ENCODE measurements at regions not wholly inside any gene's neighbourhood (a gene's known extent, or its start where the extent isn't known, plus 50 kb on each side); places are given as distances from the start of the nearest gene placed in this dataset.

- no peaks in the 10 kb centered on the region for H3K9me2 ChIP-seq (ENCODE audit: low read depth, low read length)
- no peak overlapping the region for H3K9ac ChIP-seq (ENCODE audit: low read length)
- no peaks in the 10 kb centered on the region for H3K79me2 ChIP-seq (ENCODE audit: insufficient read depth, low read length)
- H2AFZ ChIP-seq (ENCODE audit: low read length), result no peak overlapping the region
- H3K27ac ChIP-seq (ENCODE audit: low read depth, low read length, poor library complexity, severe bottlenecking), result no peak overlapping the region
- H3K27me3 ChIP-seq (ENCODE audit: insufficient read depth, low read length), result no peaks in the 10 kb centered on the region
- TF ChIP-seq CTCF (IDR thresholded peaks at IDR 0.05; ENCODE audit: low read length), result no peak
- no peak for TF ChIP-seq EZH2 (IDR thresholded peaks at IDR 0.05; ENCODE audit: borderline replicate concordance, low read length)
- H4K20me1 ChIP-seq (ENCODE audit: insufficient read depth, low read length), result no peaks in the 10 kb centered on the region
- H3K4me3 ChIP-seq (ENCODE audit: low read depth, low read length, poor library complexity, severe bottlenecking), result no peak overlapping the region
- H3F3A ChIP-seq (ENCODE audit: insufficient read depth, low read length), result no peaks in the 10 kb centered on the region
- no peaks in the 10 kb centered on the region for H3K9me3 ChIP-seq (ENCODE audit: low read length)
- H3K4me1 ChIP-seq (ENCODE audit: insufficient read depth, low read length, severe bottlenecking), result no peaks in the 10 kb centered on the region
- H3K4me2 ChIP-seq (ENCODE audit: low read length), result no peak overlapping the region
- no peaks in the 10 kb centered on the region for H3K36me3 ChIP-seq (ENCODE audit: insufficient read depth, low read length)
Measured at GRCh38 chr19:30137747-30138146, 195.7 kb downstream of the URI1 start.

- H2AFZ ChIP-seq (ENCODE audit: low read length), result no peak overlapping the region
- no peak overlapping the region for H3K4me3 ChIP-seq (ENCODE audit: low read depth, low read length, poor library complexity, severe bottlenecking)
- no peaks in the 10 kb centered on the region for H3F3A ChIP-seq (ENCODE audit: insufficient read depth, low read length)
- TF ChIP-seq CTCF (IDR thresholded peaks at IDR 0.05; ENCODE audit: low read length) (no peak), EZH2 (IDR thresholded peaks at IDR 0.05; ENCODE audit: borderline replicate concordance, low read length) (no peak)
- no peaks in the 10 kb centered on the region for H3K79me2 ChIP-seq (ENCODE audit: insufficient read depth, low read length)
- no peaks in the 10 kb centered on the region for H3K9me2 ChIP-seq (ENCODE audit: low read depth, low read length)
- H3K27me3 ChIP-seq (ENCODE audit: insufficient read depth, low read length), result no peaks in the 10 kb centered on the region
- H3K4me1 ChIP-seq (ENCODE audit: insufficient read depth, low read length, severe bottlenecking), result no peaks in the 10 kb centered on the region
- no peak overlapping the region for H3K27ac ChIP-seq (ENCODE audit: low read depth, low read length, poor library complexity, severe bottlenecking)
- no peaks in the 10 kb centered on the region for H3K36me3 ChIP-seq (ENCODE audit: insufficient read depth, low read length)
- no peaks in the 10 kb centered on the region for H4K20me1 ChIP-seq (ENCODE audit: insufficient read depth, low read length)
- no peaks in the 10 kb centered on the region for H3K9me3 ChIP-seq (ENCODE audit: low read length)
- no peak overlapping the region for H3K4me2 ChIP-seq (ENCODE audit: low read length)
- H3K9ac ChIP-seq (ENCODE audit: low read length), result no peak overlapping the region
Measured at GRCh38 chr19:30144242-30144758, 202.3 kb downstream of the URI1 start.

GRCh38 chr19:30144802-30145201 is 202.8 kb downstream of the URI1 start:
- no peaks in the 10 kb centered on the region for H3F3A ChIP-seq (ENCODE audit: insufficient read depth, low read length)

More at GRCh38 chr19:30144802-30145201, 202.8 kb downstream of the URI1 start:
- no peak overlapping the region for H3K9ac ChIP-seq (ENCODE audit: low read length)
- TF ChIP-seq EZH2 (IDR thresholded peaks at IDR 0.05; ENCODE audit: borderline replicate concordance, low read length) (no peak), CTCF (IDR thresholded peaks at IDR 0.05; ENCODE audit: low read length) (no peak)
- no peaks in the 10 kb centered on the region for H3K79me2 ChIP-seq (ENCODE audit: insufficient read depth, low read length)
- no peak overlapping the region for H3K27ac ChIP-seq (ENCODE audit: low read depth, low read length, poor library complexity, severe bottlenecking)
- no peaks in the 10 kb centered on the region for H3K27me3 ChIP-seq (ENCODE audit: insufficient read depth, low read length)
- no peaks in the 10 kb centered on the region for H3K36me3 ChIP-seq (ENCODE audit: insufficient read depth, low read length)
- no peak overlapping the region for H3K4me3 ChIP-seq (ENCODE audit: low read depth, low read length, poor library complexity, severe bottlenecking)
- no peaks in the 10 kb centered on the region for H4K20me1 ChIP-seq (ENCODE audit: insufficient read depth, low read length)
- no peak overlapping the region for H2AFZ ChIP-seq (ENCODE audit: low read length)
- no peaks in the 10 kb centered on the region for H3K9me3 ChIP-seq (ENCODE audit: low read length)
- no peaks in the 10 kb centered on the region for H3K9me2 ChIP-seq (ENCODE audit: low read depth, low read length)
- no peak overlapping the region for H3K4me2 ChIP-seq (ENCODE audit: low read length)
- no peaks in the 10 kb centered on the region for H3K4me1 ChIP-seq (ENCODE audit: insufficient read depth, low read length, severe bottlenecking)
